Medulla oblongata (tissue), 1 donor: ENCODE measurements at regions not wholly inside any gene's neighbourhood (a gene's known extent, or its start where the extent isn't known, plus 50 kb on each side); places are given as distances from the start of the nearest gene placed in this dataset.

Source experiments
- DNase-seq: peaks from one replicate; pipeline ENCODE4 v3.0.0-alpha.2; 2015; ENCODE audit errors: extremely low spot score

DNA sequence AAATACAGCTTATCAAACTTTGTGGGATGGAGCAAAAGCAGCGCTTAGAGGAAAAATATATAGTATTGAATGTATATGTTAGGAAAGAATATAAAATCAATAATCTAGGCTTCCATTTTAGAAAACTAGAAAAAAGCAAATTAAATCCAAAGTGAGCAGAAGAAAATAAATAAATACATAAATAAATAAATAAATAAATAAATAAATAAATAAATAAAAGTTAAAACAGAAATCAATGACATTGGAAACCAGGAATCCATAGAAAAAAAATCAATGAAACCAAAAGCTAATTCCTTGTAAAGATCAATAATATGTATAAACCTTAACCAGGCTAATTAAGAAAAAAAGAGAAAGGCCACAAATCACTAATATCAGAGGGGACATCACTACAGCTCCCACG lies 141.8 kb upstream of the C1QTNF7 start:
- no peak for DNase-seq

DNA sequence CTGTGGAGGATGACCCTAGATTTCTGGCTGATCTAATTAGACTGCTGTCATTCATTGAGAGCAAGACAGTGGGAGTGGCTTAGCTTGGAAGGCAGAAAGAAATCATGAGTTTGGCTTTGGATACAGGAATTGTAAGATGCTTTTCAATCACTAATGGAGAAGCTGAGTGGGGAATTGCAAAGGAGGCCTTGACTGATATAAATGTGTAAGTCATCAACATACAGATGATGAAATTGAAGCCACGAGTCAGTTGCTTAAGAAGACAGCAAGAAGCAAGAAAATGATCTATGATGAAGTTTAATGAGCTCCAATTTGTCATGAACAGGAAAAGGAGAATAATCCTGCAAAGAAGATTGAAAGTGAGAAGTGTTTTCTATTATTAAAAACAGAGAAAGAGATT lies 136.7 kb upstream of the C1QTNF7 start:
- DNase-seq, result no peak

DNA sequence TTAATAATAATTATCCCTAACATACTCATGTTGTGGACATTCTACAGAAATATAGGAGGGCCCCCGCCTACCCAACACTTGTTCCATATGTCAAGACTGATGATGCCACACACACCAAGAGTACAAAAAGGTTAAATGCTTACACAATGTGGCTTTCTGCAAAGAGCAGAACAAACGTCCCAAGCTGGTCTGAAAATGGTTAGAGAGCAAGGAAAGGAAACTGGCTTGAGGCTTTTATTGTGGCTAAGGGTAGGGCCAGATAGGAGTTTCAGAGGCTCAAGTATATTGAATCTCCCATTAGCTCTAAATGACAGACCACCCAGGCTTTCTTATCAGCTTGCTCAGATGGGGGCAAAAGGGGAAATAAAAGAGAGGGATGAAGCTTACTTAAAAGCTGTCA lies 134.1 kb upstream of the C1QTNF7 start:
- DNase-seq, result no peak

- DNase-seq, result no peak
These were observed 133.6 kb upstream of the C1QTNF7 start for GRCh38 chr4:15294202-15294601.

GRCh38 chr4:15294832-15295231 lies 133.0 kb upstream of the C1QTNF7 start:
- no peak for DNase-seq

DNA sequence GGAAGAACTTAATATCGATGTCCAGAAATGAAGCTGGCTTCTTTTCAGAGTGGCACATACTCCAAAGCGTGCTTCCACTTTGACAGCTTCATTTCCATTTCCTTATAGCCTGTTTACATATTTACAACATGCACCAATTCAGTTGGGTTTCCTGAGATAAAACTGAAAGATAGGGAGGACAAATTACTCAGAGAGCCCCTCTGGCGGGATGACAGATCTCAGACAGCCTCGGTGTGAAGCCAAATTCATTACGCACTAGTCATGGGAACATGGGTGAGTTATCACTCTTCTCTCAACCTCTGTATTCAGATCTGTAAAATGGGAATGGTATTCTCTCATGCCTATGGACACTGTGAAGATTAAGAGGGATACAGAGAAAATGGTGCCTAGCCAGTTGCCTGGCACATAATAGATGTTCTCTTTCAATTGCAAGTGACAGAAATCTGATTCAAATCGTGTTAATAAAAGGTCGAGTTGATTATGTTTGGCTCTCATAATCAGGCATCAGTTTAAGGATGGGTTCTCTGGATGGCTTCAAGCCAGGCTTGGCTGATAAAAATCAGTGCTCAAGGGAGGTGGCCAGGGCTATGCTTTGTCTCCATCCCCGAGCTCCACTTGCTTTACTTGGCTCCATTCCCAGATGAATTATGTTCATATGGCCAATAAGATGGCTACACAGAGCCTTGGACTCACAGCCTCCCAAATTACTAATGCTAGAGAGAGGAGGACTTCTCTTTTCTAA lies 132.2 kb upstream of the C1QTNF7 start:
- DNase-seq, result no peak

- no peak for DNase-seq
These were observed 130.5 kb upstream of the C1QTNF7 start for GRCh38 chr4:15297344-15297743.

- no peak for DNase-seq
These were observed 128.2 kb upstream of the C1QTNF7 start for GRCh38 chr4:15299627-15300026.

DNA sequence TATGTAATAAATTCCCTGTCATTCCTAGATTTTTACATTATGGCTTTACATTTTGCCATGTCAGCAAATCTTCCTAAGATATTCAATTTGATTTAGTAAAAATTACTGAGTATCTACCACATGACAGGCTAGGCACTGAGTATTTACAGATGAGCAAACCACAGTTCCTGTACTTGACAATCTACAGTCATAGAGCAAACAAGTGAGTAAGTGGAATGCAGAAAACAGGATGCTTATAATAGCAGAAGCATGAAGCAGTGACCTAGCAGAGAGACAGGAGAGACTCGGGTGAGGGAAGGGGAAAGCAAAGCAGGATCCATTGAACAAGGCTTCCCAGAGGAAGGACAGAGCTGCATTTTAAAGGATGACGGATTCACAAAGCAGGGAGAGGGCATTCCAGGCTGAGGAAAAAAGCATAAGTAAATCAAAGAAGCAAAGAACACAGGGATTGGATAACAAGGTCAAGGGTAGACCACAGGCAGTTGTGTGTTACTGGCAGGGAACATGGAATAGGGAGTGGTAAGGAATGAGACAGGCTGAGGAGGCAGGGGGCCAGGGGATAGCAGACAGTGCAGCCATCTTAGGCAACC lies 124.7 kb upstream of the C1QTNF7 start:
- DNase-seq, result no peak

DNA sequence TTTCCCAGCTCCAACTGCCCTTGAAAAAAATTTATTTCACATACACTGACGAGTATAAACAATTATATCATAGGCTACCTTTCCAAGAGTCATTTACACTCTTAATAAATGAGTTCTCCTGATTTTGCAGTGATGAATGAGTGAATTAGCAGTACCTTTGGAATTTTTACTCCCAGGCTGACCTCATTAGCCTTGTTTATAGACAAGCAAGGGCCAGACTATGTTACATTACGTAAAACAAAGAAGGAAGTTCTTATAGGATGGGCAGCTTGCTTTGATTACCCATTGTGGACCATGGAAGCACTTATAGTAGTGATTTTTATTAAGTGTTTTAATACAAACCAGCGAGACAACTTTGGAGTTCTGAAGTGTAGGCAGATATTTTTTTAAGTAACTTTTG lies 112.9 kb upstream of the C1QTNF7 start:
- DNase-seq, result no peak

DNA sequence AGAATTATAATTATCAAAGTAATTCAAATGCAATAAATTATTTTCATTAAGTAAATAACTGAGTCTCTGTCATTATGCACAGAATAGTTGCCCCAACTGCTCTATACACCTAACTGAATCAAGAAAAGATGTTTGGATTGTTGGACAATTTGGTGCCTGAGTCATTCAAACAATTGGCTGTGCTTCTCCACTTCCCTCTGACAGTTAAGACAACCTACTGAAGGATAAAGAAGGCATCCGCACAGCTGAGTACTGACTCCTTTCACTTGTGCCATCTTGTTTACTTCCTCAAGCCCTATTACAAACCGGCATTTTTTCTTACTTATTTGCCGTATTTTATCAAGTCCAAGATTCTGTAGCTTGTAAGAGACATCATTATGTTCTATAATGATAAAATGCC lies 110.6 kb upstream of the C1QTNF7 start:
- no peak for DNase-seq

- no peak for DNase-seq
These were observed 109.0 kb upstream of the C1QTNF7 start for GRCh38 chr4:15318621-15319348.

GRCh38 chr4:15320121-15320678 lies 107.6 kb upstream of the C1QTNF7 start:
- no peak for DNase-seq

GRCh38 chr4:15322006-15322405 lies 105.8 kb upstream of the C1QTNF7 start:
- DNase-seq, result no peak

- DNase-seq, result no peak
These were observed 101.8 kb upstream of the C1QTNF7 start for GRCh38 chr4:15325987-15326386.

DNA sequence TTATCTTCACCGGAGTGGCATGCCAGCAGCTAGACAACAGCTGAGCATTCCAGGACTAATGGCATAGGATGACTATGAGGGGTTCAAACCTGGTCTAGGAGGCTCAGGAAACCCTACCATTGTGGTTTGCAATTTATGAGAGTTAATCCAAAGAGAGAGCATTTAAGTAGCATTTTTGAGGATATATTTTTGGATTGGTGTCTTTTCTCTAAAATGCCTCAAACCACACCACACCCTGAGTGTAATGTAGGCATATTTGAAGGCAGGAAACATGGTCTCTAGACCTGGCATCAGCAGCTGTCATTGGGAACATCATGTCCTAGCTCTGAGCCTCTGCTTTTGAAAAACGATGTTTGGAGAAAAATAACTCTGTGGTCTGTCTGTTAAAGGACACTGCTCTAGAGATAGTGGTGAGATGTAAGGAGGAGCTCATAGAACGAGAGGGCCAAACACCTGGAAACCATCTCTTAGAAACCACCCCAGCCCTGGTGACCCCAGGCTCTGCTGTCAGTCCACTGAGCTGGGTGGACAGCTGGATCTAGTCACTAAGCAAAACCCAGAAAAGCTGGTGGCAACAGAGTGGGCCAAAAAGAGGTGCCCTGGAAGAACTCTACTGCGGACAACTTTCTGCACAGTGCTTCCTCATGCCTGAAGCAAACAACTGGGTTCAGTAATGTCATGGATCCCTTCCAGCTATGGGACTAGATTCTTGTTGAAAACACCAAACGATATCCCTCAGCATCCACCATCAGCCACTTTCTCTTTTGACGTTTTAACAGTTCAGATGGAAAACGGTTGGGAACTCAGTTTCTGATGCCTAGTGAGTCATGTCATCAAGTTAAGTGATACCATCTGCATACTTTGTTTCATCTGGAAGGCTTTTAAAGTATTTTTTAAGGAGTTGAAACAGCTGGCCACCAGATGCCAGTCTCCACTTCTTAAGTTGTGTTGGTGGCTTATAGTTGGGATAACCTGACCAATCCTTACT lies 100.2 kb upstream of the C1QTNF7 start:
- DNase-seq, result no peak

- no peak for DNase-seq
These were observed 95.9 kb upstream of the C1QTNF7 start for GRCh38 chr4:15331930-15332329.

GRCh38 chr4:15332377-15332776 lies 95.5 kb upstream of the C1QTNF7 start:
- no peak for DNase-seq

DNA sequence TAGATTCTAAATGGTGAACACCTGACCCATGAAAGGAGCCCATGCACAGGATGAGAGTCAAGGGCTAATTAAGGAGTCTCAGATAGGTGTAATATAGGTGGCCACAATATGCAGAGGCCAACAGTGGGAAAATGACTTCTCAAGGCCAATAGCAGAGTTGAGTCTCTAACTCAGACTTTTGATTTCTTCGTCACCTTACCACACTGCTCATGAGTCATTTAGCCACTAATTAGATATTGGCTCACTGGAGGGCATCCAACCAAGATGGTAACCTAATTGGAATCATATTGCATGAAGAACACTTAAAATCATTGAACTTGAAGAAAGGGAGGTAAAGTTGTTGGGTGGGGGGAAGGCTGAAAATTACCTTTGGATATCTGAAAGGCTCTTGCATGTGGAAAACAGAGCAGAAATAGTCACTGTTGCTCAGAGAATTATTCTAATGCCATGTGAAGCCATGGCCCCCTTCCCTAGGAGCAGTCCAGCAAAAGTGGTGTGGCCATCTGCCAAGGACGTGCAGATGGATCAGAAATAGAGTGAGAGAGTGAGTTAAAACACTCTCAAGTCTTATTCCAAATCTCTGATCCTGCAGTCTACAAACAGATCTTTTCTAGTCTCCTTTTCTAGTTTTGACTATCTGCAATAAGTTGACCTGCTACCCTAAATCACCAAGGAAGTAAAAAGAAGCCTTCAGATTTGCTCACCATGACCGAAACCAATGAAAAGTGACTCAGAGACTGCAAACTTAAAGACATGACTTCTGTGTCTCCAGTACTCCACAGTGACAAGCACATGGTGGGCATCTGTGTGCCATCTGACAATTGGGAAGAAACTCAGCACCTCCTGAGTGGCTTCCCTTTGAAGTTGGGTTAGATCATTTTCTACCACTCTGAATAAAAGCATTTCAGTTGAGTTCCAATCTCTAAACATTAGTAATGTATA lies 93.9 kb upstream of the C1QTNF7 start:
- DNase-seq, result no peak

- DNase-seq, result no peak
These were observed 91.2 kb upstream of the C1QTNF7 start for GRCh38 chr4:15336410-15337167.
